Skeletal muscle satellite cell (primary cell): ENCODE measurements at regions not wholly inside any gene's neighbourhood (a gene's known extent, or its start where the extent isn't known, plus 50 kb on each side); places are given as distances from the start of the nearest gene placed in this dataset.

Experiments used
- H3K27me3 ChIP-seq: 2 replicates; pipeline ENCODE4 v1.7.0; 2013; ENCODE audit warnings: low read length; ENCODE audit not compliant: control insufficient read depth, insufficient read depth
- H3K36me3 ChIP-seq: 2 replicates; pipeline ENCODE4 v1.7.0; 2013; ENCODE audit warnings: mild to moderate bottlenecking, control low read depth, low read length; ENCODE audit not compliant: insufficient read depth
- H3K4me1 ChIP-seq: 2 replicates; pipeline ENCODE4 v1.7.0; 2013; ENCODE audit warnings: low read length; ENCODE audit not compliant: control insufficient read depth, insufficient read depth
- H3K4me2 ChIP-seq: 2 replicates; pipeline ENCODE4 v1.7.0; 2013; ENCODE audit warnings: mild to moderate bottlenecking, low read length
- H3K4me3 ChIP-seq: 2 replicates; pipeline ENCODE4 v1.7.0; 2013; ENCODE audit warnings: low read length
- H3K9ac ChIP-seq: 2 replicates; pipeline ENCODE4 v1.7.0; 2013; ENCODE audit warnings: mild to moderate bottlenecking, low read depth, low read length, moderate library complexity
- H3K9me3 ChIP-seq: replicated peaks from 2 replicates; pipeline ENCODE4 v1.7.0; 2013; ENCODE audit warnings: mild to moderate bottlenecking, control low read depth, low read length

DNA sequence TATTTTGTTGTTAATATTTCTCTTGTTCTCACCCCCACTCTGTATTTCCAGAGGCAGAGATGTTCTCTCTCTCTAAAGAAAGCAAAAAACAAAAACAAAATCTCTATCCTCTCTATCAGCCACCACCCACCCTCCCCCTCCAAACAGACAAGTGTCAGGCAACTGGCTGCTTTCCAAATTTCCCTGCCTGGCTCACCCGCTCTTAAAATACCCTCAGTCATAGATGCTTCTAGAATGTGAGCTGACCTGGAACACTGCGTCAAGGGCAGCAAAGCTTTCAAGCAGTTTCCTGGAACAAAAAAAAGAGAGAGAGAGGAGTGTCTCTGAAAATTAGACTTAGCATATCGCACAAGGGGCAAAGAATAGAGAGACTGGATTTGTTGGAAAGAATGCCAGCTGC is 341.0 kb upstream of the ZMIZ1 start:
- H3K4me1 ChIP-seq, result no peaks in the 10 kb centered on the region
- no peak overlapping the region for H3K4me3 ChIP-seq
- H3K27me3 ChIP-seq, result peaks cover 87% of the 10 kb centered on the region
- H3K4me2 ChIP-seq, result no peak overlapping the region
- no peak overlapping the region for H3K9ac ChIP-seq
- H3K36me3 ChIP-seq, result no peaks in the 10 kb centered on the region
- H3K9me3 ChIP-seq, result no peaks in the 10 kb centered on the region

DNA sequence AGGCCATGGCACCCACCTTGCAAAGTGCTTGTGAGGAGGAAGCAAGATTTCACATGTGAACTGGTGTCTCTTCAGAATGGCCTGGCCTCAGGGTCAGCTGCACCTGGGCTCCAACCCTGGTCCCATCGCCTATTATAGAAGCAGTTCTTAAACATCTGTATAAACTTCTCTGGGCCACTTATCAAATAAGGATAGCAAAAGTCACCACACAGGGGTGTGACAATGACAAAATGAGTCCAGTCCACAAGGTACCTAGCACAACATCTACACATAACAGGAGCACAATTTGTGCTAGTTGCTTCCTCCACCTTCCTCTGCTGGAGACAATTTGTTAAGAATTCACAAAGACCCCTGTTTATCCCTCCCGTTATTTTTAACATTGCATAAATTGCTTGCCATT is 340.6 kb upstream of the ZMIZ1 start:
- peaks cover 92% of the 10 kb centered on the region for H3K27me3 ChIP-seq
- H3K9ac ChIP-seq, result no peak overlapping the region
- no peaks in the 10 kb centered on the region for H3K4me1 ChIP-seq
- H3K4me2 ChIP-seq, result no peak overlapping the region
- H3K36me3 ChIP-seq, result no peaks in the 10 kb centered on the region
- H3K4me3 ChIP-seq, result no peak overlapping the region
- no peaks in the 10 kb centered on the region for H3K9me3 ChIP-seq

DNA sequence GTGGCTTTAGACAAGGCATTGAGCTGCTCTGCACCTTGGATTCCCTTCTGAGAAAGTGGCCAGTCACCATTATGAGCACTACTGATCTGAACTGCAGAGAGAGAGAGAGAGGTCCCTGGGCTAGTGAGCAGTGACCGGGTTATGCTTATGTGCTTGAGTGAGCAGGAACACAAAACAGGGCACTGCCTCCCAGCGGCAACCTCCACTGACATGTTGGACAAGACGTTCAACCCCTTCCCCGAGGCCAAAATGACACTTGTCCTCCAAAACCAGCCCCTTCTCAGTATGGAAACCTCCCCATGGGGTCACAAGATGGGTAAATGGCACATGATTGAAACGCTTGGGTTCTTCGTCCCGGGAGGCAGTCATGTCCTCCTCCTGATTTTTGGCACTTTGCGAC is 339.4 kb upstream of the ZMIZ1 start:
- Histone ChIP-seq H3K9me3 (no peaks in the 10 kb centered on the region), H3K4me3 (no peak overlapping the region), H3K27me3 (peaks cover 95% of the 10 kb centered on the region), H3K4me2 (no peak overlapping the region), H3K4me1 (no peaks in the 10 kb centered on the region), H3K9ac (no peak overlapping the region), H3K36me3 (no peaks in the 10 kb centered on the region)

DNA sequence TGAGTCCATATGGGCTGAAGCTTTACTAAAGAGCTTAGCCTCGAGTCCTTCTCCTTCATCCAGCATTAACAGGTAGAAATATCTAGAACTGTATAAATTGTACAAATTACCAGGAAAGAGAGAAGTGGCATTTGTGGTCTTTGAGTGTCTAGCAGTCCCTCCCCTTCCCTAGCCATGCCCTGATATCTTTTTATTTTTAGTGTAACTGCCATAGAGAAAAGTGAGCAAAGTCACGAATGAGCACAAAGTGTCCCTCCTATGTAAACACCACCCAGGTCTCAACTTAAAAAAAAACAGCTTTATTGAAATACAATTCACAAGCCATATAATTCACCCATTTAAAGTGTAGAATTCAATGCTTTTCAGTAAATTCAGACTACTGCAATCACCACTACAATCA is 339.0 kb upstream of the ZMIZ1 start:
- H3K4me3 ChIP-seq, result no peak overlapping the region
- no peaks in the 10 kb centered on the region for H3K4me1 ChIP-seq
- H3K36me3 ChIP-seq, result no peaks in the 10 kb centered on the region
- no peaks in the 10 kb centered on the region for H3K9me3 ChIP-seq
- no peak overlapping the region for H3K4me2 ChIP-seq
- peaks cover 91% of the 10 kb centered on the region for H3K27me3 ChIP-seq
- no peak overlapping the region for H3K9ac ChIP-seq

DNA sequence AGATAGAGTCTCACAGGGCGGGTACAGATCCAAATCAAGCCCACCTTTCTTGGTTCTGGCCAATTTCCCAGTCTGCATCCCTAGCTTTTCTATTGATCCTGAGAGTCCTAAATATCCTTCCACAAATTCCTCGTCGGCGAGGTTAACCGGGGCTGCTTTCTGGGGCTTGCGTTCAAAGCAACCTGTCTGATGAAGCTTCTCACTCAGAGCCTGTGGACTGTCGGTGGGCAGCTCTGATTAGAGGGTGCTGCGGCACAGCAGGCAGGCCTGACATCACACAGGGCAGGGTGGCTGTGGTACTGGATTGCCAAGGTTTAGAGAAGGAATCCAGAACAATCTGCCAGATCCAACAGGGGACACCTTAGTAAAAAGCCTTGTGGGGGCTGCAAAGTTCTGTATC is 338.0 kb upstream of the ZMIZ1 start:
- H3K4me2 ChIP-seq, result no peak overlapping the region
- no peaks in the 10 kb centered on the region for H3K9me3 ChIP-seq
- peaks cover 91% of the 10 kb centered on the region for H3K27me3 ChIP-seq
- H3K4me3 ChIP-seq, result no peak overlapping the region
- H3K36me3 ChIP-seq, result no peaks in the 10 kb centered on the region
- H3K9ac ChIP-seq, result no peak overlapping the region
- no peaks in the 10 kb centered on the region for H3K4me1 ChIP-seq

DNA sequence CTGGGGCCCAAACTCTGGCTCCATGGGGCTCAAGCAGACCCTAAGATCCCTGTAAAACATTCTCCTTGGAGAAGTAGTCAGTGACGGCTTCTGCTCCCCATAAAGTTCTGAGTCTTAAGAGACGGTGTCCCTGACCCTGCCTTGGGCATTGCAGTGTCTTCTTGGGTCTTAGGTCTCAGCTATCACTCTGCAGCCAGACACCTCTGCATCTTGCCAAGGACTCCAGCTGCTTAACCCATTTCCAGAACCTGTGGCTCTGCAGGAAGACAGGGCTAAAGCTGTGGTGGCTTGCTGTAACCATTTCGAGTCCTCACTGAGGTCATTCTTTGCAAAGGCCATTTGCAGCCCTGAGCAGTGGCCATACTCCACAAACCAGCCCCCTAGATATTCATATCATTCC is 337.1 kb upstream of the ZMIZ1 start:
- Histone ChIP-seq H3K9ac (no peak overlapping the region), H3K9me3 (no peaks in the 10 kb centered on the region), H3K4me1 (no peaks in the 10 kb centered on the region), H3K36me3 (no peaks in the 10 kb centered on the region), H3K27me3 (peaks cover 91% of the 10 kb centered on the region), H3K4me2 (no peak overlapping the region), H3K4me3 (no peak overlapping the region)

DNA sequence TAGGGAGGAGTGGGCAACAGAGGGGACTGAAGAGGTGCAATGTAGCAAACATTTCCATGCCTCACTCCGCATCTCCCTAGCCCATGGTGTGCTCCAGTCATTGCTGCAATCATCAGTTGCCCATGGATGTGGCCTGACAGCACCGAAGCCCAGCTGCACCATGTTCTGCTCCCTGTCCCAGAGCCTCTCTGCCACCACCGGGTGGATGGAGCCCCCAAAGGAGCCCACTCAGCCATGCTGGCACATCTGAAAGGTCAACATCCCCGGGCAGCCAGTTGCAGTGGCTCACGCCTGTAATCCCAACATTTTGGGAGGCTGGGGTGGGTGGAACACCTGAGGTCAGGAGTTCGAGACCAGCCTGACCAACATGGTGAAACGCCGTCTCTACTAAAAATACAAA is 336.4 kb upstream of the ZMIZ1 start:
- Histone ChIP-seq H3K4me3 (no peak overlapping the region), H3K4me2 (no peak overlapping the region), H3K4me1 (no peaks in the 10 kb centered on the region), H3K27me3 (peaks cover 91% of the 10 kb centered on the region), H3K36me3 (no peaks in the 10 kb centered on the region), H3K9ac (no peak overlapping the region), H3K9me3 (no peaks in the 10 kb centered on the region)

DNA sequence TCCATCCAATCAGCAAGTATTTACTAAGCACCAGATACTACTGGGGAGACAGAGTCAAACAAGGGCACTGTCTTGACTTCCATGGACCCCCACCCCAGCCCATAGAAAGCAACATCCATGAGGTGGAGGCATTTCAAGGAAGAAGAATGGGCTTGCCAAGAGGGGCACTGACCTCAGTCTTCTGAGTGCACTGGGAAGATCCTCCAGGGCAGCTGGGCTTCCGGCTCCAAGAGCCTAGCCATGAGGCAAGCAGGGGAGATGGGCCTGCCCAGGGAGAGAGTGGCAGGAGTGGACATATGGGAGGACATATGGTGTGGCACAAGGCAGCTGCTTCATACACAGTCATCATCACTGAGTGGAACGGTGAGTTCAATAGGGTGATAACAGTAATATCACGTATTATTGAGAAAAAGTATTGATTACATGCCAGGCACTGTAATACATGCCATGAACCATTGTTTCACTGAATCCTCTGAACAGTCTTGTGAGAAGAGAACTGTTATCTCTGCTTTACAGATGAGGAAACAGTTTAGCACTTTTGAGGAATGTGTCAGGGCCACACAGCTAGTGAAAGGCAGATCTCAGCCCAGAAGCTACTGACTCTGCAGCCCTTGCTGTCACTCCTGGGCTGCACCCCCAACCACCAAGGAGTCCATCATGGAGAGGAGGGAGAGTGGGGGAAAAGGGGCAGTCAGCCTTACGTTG is 331.7 kb upstream of the ZMIZ1 start:
- H3K4me2 ChIP-seq, result no peak overlapping the region
- H3K4me3 ChIP-seq, result no peak overlapping the region
- H3K4me1 ChIP-seq, result no peaks in the 10 kb centered on the region
- peaks cover 84% of the 10 kb centered on the region for H3K27me3 ChIP-seq
- no peaks in the 10 kb centered on the region for H3K9me3 ChIP-seq
- no peak overlapping the region for H3K9ac ChIP-seq
- no peaks in the 10 kb centered on the region for H3K36me3 ChIP-seq

DNA sequence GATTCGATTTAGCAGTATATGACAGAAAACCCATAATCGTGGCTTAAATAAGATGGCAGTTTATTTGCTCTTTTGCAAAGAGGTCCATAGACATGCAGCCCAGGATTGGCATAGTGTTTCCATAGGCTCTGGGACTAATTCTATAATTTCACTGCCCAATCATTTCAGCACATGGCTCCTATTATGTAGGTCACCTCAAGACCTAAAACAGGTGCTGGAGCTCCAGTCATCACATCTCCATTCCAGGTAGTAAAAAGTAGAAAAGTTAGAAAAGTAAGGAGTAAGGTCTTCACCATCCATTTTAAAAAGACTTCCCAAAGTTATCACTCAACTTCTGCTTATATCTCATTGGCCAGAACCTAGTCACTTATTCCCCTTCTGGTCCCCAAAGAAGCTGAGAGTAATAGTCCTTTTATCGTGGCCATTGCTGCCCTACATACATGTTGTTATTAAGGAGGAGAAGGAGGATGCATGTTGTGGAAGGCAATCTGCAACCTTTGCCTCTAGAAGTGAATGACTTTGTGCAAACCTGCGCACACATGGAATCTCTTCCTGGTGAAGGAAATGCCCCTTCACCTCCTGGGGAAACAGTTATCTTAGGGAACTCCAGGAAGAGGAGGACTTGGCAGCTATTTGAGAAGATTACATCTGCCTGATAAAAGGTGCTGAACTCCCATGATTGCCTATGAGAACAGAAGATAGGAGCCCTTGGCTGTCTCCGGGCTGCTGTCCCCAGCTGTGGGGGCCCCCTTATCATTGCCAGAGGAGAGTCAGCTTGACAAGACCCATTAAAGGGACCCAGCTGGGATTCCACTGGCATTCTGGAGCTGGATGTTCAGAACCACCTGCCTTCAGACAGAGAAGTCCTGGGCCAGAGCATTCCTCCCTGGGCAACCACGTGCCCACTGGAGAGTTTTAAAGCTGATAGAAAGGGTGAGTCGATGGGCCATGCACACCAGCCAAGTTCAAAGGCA is 330.6 kb upstream of the ZMIZ1 start:
- no peak overlapping the region for H3K4me3 ChIP-seq
- no peaks in the 10 kb centered on the region for H3K4me1 ChIP-seq
- no peak overlapping the region for H3K4me2 ChIP-seq
- no peaks in the 10 kb centered on the region for H3K9me3 ChIP-seq
- H3K36me3 ChIP-seq, result no peaks in the 10 kb centered on the region
- peaks cover 87% of the 10 kb centered on the region for H3K27me3 ChIP-seq
- no peak overlapping the region for H3K9ac ChIP-seq

DNA sequence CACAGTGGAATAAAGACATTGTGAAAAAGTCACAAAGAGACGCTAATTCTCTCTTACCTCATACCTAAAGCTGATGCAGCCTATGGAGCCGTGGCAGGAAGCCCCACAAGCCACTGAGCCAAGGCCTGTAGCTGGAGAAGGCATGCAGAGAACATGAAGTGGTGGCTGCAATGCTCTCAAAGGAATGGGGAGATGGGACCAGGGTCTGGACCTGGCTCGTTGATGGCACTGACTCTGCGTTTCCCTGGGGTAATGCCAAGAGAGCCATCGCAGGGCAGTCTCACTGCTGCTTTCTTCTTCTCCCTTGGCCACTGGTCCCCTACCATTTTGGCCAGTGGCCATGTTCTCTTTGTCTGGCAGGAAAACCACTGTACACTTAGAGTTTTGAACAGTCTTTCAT is 329.9 kb upstream of the ZMIZ1 start:
- Histone ChIP-seq H3K4me1 (no peaks in the 10 kb centered on the region), H3K4me2 (no peak overlapping the region), H3K36me3 (no peaks in the 10 kb centered on the region), H3K9me3 (no peaks in the 10 kb centered on the region), H3K4me3 (no peak overlapping the region), H3K9ac (no peak overlapping the region), H3K27me3 (peaks cover 85% of the 10 kb centered on the region)

DNA sequence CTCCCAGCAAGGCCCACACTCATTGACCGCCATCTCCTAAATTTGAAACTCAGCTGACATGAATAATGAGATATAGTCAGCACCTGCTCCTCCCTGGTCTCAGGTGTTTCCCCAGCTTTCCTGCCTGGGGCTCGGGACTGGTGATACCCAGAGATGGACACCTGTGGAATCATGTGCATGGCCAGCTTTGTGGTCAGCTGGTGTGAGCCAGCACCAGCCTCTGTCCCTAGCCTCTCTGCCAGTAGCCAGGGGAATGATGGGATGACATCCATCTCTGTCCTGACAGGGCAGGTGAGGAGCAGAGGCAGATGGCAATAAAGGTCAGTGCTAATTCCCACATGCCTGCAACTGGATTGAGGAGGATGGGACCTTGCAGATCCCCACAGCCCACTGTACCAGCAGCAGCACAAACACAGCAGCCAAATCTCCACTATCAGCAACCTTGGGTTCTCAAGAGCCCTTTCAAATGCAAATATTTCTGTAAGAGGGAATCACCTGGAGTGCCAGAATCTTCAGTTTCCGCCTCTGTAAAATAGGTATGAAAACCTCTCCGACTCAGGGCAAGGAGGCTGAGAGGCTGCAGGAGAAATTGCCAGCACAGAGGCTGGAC is 329.2 kb upstream of the ZMIZ1 start:
- H3K4me3 ChIP-seq, result no peak overlapping the region
- no peak overlapping the region for H3K4me2 ChIP-seq
- H3K9me3 ChIP-seq, result no peaks in the 10 kb centered on the region
- peaks cover 88% of the 10 kb centered on the region for H3K27me3 ChIP-seq
- no peaks in the 10 kb centered on the region for H3K4me1 ChIP-seq
- no peaks in the 10 kb centered on the region for H3K36me3 ChIP-seq
- no peak overlapping the region for H3K9ac ChIP-seq
